GM21423 (cell line): ENCODE measurements at regions not wholly inside any gene's neighbourhood (a gene's known extent, or its start where the extent isn't known, plus 50 kb on each side); places are given as distances from the start of the nearest gene placed in this dataset.

ENCODE experiments used
- ATAC-seq: cut with Tn5 transposase; IDR thresholded peaks from one replicate; pipeline ENCODE4 v1.9.1; 2021; ENCODE audit warnings: mild to moderate bottlenecking, moderate library complexity; ENCODE audit not compliant: unreplicated experiment

GRCh38 chr2:155095613-155096012 lies 397.1 kb downstream of the KCNJ3 start:
- no peak for ATAC-seq

GRCh38 chr2:155080373-155080772 lies 381.9 kb downstream of the KCNJ3 start:
- no peak for ATAC-seq

GRCh38 chr2:155070489-155070888 lies 372.0 kb downstream of the KCNJ3 start:
- ATAC-seq, result no peak

DNA sequence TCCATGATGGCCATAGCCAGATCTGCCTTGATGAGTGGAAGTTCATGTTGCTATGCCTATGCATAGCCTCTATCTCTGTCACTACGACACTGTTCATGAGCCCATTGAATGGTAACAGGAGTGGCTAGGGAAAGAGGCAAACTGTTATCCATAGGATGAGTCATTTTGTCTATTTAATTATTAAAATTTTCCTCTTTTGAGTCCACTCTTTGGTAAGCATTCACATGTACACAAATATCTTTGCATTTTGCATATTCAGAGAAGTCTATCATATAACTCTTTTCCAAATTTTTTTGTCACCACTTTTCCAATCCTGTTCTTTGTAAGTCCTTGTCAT lies 364.4 kb downstream of the KCNJ3 start:
- no peak for ATAC-seq

- no peak for ATAC-seq
Measured at GRCh38 chr2:155062250-155062921, 363.9 kb downstream of the KCNJ3 start.

- ATAC-seq, result no peak
Measured at GRCh38 chr2:155060896-155061295, 362.4 kb downstream of the KCNJ3 start.

- ATAC-seq, result no peak
Measured at GRCh38 chr2:155054712-155055111, 356.2 kb downstream of the KCNJ3 start.

DNA sequence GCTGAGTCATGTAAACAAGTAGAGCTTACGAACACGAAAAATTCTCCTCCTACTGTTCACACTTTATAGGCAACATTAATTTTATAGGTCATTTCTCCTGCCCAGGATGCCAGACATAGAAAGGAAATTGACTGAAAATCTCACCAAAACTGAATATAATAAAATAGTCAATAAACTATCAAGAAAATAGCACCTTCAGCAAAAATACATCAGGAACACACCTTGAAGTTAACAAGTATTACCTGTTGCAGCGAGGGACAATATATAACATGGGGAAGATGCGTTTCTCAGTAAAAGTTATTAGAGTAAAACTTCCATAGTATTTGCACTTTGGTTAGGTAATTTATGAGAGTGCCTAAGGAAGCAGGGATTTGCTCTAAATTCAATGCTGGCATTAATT lies 344.6 kb downstream of the KCNJ3 start:
- ATAC-seq, result no peak

- ATAC-seq, result no peak
Measured at GRCh38 chr2:155035308-155035707, 336.8 kb downstream of the KCNJ3 start.

GRCh38 chr2:155033652-155034051 lies 335.2 kb downstream of the KCNJ3 start:
- no peak for ATAC-seq

GRCh38 chr2:155030296-155030695 lies 331.8 kb downstream of the KCNJ3 start:
- ATAC-seq, result no peak

GRCh38 chr2:155026651-155027174 lies 328.2 kb downstream of the KCNJ3 start:
- no peak for ATAC-seq

- ATAC-seq, result no peak
Measured at GRCh38 chr2:155023674-155024073, 325.2 kb downstream of the KCNJ3 start.

- ATAC-seq, result no peak
Measured at GRCh38 chr2:155022531-155022930, 324.0 kb downstream of the KCNJ3 start.

- ATAC-seq, result no peak
Measured at GRCh38 chr2:155021618-155022017, 323.1 kb downstream of the KCNJ3 start.

DNA sequence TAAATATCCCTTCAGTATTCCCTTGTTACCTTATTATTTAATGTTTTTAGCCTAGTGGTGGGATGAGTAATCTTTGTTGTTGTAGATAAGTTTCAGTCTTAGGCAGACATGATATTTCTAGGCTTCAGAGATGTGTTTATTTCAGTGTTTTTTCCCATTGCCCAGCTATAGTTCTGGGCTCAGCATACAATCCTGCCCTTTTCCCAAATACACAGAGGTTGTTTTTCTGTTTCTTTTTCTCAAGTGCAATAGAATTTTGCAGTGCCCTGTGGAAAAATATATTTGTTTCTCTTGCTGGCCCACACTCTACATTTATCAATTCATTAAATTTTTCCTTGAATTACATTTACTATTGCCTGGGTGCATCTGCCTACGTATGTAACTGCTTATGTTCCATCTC lies 321.8 kb downstream of the KCNJ3 start:
- ATAC-seq, result no peak

DNA sequence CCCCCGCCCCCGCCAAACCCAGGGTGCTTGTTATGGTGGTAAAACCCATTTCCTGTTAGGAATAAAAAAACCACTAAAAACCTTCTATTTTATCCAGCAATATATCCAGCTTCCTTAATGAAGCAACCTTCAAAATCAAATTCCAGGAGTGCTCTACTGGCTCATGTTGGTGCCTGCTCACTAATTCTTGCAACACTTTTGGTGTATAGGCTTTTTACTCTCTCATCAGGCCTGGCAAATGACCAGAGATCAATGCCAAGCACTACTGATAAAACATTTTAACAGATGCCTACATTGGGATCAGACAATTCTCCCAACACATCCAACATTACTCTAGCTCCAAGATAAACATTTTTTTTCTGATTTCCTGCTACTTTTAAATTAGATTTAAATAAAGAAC lies 312.4 kb downstream of the KCNJ3 start:
- ATAC-seq, result no peak

DNA sequence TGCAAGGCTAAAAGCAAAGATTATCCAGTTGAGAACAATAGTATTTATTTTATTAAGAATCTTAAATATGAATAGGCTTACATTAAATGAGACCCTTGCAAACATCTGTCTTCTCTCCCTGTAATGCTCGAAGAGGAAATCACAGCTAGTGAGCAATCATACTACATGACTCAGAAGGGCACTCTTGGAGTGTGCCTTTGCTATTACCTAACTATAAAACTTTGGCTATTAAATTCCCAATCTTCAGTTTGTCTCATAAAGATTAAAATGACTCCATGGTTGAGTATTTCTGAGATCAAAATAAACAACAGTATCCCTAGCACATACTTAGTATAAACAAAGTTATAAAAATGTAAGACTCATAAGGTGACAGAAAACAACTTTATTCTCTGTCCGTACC lies 296.9 kb downstream of the KCNJ3 start:
- ATAC-seq, result no peak

- ATAC-seq, result no peak
Measured at GRCh38 chr2:154992826-154993225, 294.3 kb downstream of the KCNJ3 start.

GRCh38 chr2:154978710-154979109 lies 280.2 kb downstream of the KCNJ3 start:
- no peak for ATAC-seq

- no peak for ATAC-seq
Measured at GRCh38 chr2:154978244-154978643, 279.7 kb downstream of the KCNJ3 start.

- ATAC-seq, result no peak
Measured at GRCh38 chr2:154974041-154974440, 275.5 kb downstream of the KCNJ3 start.

DNA sequence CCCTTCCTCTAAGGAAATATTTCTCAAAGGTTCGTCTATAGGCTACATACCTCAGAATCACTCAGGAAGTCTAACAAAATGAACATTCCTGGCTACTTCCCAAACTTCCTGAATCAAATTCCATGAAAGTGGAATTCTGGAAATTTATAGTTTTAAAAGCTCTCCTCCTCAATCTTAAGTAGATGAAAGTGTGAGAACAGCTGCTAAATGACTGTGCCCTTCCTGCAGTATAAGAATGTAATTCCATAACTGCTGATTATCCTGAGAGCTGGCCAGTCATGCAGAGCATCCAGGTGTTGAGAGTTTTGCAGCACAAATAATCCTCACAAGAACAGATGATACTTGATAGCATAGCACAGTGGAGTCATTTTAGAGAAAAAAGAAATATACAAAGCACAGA lies 265.0 kb downstream of the KCNJ3 start:
- ATAC-seq, result no peak
